Loucy (cell line): ENCODE measurements at regions not wholly inside any gene's neighbourhood (a gene's known extent, or its start where the extent isn't known, plus 50 kb on each side); places are given as distances from the start of the nearest gene placed in this dataset.

Experiments used
- EZH2phosphoT487 ChIP-seq: fragments of 200-600 bp; IDR thresholded peaks from 2 replicates; pipeline ENCODE4 v1.6.1; 2018; ENCODE audit warnings: antibody characterized with exemption, mild to moderate bottlenecking, moderate library complexity, borderline replicate concordance
- TF ChIP-seq, protein P1 (sequence below): fragments of 200-600 bp; sonication (generic); conservative IDR thresholded peaks from 2 replicates; pipeline ENCODE4 v1.5.1; 2014; ENCODE audit warnings: mild to moderate bottlenecking, antibody characterized with exemption, low read length

DNA sequence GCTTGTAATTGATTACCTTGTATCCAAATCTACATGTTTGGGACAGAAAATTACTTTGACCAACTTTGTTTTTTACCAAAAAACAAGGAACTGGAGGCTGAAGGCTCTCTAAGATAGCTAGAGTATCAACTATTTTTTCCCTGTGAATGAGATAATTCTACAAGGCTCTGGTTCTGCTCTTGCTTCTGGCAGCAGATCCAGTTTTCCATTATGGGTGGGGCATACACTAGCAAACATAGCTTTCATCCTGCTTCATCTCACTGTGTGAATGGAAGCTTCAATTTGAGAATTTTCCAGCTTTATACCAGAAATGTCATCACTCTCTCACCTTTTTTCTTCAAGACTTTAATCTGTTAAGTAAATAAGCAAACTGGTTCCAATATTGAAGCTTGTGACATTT lies 249.7 kb downstream of the RPRM start:
- TF ChIP-seq, protein P1, sequence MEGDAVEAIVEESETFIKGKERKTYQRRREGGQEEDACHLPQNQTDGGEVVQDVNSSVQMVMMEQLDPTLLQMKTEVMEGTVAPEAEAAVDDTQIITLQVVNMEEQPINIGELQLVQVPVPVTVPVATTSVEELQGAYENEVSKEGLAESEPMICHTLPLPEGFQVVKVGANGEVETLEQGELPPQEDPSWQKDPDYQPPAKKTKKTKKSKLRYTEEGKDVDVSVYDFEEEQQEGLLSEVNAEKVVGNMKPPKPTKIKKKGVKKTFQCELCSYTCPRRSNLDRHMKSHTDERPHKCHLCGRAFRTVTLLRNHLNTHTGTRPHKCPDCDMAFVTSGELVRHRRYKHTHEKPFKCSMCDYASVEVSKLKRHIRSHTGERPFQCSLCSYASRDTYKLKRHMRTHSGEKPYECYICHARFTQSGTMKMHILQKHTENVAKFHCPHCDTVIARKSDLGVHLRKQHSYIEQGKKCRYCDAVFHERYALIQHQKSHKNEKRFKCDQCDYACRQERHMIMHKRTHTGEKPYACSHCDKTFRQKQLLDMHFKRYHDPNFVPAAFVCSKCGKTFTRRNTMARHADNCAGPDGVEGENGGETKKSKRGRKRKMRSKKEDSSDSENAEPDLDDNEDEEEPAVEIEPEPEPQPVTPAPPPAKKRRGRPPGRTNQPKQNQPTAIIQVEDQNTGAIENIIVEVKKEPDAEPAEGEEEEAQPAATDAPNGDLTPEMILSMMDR, result no peak
- no peak for TF ChIP-seq EZH2phosphoT487
